Activated T-cell treated with anti-CD3 and anti-CD28 coated beads for 4 hours (primary cell): ENCODE measurements at regions not wholly inside any gene's neighbourhood (a gene's known extent, or its start where the extent isn't known, plus 50 kb on each side); places are given as distances from the start of the nearest gene placed in this dataset.

ENCODE experiments used
- DNase-seq: peaks from one replicate; pipeline ENCODE4 v3.0.0-alpha.2; 2020

- no peak for DNase-seq
These were observed 158.0 kb upstream of the PMEPA1 start for GRCh38 chr20:57867807-57868206.

GRCh38 chr20:57867181-57867803 is 157.5 kb upstream of the PMEPA1 start:
- no peak for DNase-seq

DNA sequence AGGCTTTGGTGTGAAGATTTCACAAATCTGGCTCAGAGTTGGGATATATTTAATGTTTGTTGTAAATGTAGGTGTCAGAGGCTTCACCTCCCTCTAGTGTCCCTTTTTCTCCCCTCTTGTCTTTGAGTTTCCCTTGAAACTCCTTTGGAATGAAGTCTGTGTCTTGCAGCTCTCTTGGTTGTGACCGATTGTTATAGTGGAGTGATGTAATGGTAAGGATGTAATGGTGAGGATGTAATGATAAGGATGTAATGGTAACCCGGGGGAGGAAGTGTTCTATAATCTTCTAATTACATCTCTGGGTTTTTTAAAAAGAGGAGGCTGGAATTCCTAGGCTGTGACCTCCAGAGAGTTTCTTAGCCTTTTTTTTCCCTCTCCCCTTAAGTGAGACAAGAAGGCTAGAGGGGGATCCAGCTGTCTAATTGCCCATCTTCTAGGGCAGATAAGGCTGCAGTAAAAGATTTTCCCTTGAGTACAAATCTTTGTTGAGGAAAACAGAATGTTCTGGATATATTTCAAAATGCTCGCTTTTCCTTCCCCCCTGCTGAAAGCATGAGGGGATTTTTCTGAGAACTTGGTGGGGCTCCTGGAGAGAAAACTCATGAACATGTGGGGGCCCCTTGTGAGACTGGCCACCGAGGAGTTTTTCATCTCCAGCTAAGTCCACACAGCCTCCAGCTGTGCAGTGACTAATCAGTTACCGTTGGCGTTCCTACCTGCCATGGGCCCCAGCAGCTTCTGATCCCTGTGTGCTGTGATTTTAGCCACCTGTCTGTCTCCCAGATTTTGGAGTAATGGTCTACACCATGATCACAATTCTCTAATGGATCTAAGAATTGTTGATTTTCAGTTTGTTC is 156.7 kb upstream of the PMEPA1 start:
- no peak for DNase-seq

- no peak for DNase-seq
These were observed 155.5 kb upstream of the PMEPA1 start for GRCh38 chr20:57865266-57865665.

DNA sequence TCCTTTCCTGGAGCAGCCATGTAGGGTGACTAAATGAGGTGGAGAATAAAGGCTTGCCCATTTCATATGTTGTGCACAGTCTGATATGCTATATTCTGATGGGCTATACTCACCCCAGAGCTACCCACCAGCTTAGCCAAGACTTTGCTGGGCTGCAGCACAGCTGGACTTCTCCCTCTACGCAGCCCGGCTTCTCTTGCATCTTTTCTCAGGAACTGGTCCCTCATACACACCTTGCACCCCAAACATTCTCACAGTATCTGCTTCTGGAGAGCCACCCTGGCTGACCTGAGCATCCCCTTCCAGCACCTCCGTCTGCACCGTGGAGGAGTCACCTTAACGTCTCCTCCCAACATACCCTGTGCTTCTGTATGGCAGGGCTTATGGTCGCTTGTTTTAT is 150.8 kb upstream of the PMEPA1 start:
- no peak for DNase-seq

GRCh38 chr20:57857969-57858368 is 148.2 kb upstream of the PMEPA1 start:
- no peak for DNase-seq

DNA sequence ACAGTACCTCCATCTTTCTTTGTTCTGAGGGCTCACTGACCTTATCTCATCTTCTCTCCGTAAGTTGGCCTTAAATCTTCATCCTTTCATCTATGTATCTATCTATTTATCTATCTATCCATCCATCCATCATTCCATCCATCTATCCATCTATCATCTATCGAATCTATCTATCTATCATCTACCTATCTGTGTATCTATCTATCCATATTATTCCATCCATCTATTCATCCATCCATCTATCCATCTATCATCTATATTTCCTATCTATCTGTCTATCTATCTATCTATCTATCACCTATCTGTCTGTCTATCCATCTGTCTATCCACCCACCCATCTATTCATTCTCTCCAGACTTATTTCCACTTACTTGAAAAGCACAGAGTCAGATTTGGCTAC is 147.3 kb upstream of the PMEPA1 start:
- DNase-seq = no peak

DNA sequence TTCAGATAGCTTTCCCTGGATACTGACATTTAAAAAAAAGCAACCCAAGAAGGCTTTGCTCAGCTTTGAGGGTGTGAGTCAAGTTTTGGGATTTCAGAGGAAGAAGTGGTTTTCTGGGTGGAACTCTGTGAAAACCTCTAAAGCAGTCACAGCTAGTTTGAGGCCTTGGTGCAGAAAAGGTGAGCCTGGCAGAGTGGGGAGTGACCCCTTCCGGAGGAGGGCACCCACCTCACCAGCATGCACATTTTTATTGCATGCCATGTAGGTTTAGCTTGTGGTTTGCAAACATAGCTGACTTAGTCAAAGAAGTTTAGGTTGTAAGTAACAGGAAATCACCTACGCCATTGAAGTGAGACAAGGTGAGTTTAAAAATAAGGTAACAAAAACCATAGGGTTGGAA is 146.8 kb upstream of the PMEPA1 start:
- no peak for DNase-seq

- DNase-seq = no peak
These were observed 142.0 kb upstream of the PMEPA1 start for GRCh38 chr20:57851796-57852195.

DNA sequence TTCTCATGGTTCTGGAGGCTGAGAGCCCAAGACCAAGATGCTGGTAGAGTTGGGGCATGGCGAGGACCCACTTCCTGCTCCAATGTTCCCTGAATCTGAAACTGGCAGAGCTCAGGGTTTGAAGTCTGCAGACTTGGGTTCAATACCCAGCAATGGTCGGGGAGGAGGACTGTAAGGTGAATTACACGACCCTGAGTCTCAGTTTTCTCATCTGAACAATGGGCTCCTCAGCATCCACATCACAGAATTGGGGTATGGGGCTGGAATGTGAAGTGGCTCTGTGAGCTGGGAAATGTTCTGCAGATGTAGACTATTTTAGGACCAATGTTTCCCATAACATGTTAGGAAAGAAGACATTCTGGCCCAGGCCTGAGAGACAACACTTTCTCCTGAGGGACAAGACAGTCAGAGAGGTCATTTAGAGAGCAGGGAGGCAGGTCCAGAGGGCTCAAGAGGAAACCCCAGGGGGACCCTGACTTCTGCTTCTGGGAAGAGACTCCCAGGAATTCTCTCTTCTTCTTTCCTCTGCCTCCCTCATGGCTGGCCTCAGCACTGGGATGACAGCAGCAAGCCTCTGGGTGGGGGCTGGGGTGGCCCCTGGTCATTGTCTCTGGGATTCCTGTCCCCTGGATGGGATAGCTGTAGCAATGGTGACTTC is 141.3 kb upstream of the PMEPA1 start:
- DNase-seq = no peak

- no peak for DNase-seq
These were observed 139.9 kb upstream of the PMEPA1 start for GRCh38 chr20:57849521-57850215.

DNA sequence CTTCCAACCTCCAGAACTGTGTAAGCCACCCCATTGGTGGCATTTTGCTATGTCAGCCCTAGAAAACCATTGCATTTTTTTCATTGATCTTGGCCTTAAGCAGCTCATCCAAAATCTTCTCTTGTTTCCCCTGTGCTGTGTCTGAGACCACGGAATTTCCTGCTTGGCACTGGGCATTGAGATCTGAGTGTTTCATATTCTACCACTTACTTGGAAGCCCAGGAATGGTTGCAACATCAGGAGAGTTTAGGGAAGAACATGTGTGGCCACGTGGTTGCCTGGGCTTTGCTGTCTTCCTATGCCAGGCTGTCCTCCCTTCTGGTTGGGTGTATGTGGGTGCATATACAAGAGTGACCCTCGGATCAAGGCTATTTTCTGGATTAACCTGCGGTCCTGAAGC is 139.3 kb upstream of the PMEPA1 start:
- DNase-seq = no peak

DNA sequence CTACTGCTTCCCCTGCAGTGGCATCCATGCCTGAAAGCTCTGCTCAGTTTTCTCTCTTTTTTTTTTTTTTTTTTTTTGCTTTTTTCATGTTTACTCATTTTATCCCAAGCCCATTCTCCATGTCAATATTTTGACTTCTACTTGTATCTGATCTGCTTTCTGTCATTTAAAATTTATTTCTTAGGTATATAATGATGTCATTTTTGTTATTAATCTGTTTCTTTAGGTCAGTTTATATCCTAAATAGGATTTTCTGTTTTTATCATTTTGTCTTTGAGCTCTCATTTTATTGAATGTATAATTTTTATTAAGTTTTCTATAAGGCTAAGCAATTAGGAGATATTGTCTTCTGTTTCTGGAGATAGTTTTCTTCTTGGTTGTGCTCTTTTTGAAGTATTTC is 138.5 kb upstream of the PMEPA1 start:
- no peak for DNase-seq

- DNase-seq = no peak
These were observed 137.3 kb upstream of the PMEPA1 start for GRCh38 chr20:57847104-57847503.

DNA sequence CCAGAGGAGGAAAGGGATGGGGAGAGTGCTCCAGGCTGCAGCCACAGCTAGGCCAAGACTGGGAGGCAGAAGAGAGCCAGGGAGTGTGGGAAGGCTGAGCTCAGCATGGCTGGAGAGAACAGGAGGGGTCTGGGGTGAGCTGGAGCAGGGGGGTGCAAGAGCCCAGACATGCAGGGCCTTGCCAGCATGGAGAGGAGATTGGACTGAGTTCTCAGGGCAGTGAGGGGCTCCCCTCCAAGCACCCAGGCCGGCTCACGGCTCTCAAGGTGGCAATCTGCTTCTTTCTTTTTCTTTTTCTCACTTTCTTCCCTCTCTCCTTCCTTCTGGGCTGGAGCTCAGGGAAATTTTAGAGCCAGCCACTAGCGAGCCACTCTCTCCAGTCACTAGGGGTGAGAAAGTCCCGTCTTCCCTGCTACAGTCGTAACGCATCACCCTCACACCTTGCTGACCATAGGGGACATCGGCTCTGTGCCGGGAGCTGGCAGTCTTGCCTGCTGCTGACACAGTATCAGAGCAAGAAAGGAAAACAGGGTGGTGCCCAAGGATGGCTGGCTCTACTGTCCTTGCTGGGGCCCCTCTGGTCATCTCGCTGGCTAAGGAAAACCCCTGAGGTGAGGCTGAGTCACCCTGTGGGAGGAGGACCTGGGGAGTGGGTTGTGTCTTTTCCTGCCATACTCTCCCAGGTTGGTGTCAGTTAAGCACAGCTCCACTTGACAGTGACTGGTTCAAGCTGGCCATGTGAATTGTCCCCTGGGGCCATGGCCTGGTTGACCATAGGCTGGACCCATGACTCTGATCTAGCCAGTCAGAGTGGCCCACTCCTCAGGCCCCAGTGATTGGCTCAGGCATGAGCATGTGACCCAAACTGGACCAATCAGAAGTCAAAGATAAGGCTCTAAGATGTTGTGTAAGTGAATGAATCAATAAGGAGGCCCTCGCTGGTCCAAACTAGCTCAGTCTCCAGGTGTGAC is 135.1 kb upstream of the PMEPA1 start:
- no peak for DNase-seq

GRCh38 chr20:57843941-57844625 is 134.3 kb upstream of the PMEPA1 start:
- no peak for DNase-seq

DNA sequence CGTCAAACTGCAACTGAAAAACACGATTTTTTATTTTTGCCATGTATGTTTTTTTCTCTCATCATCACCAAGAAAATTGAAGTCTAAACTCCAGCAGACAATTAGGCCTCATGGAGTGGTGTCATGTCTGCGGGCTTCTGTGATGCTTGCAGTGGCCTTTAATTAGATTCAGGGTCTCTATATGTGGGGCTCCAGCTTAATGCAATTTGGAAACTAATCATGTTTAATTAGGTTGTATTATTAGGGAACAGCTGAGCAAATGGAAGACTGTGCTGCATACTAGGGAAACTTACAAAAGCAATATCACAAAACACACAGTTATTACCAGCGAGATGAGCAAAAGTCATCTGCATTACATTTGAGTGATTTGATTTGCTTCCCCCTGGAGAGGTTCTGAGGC is 132.9 kb upstream of the PMEPA1 start:
- DNase-seq = no peak

DNA sequence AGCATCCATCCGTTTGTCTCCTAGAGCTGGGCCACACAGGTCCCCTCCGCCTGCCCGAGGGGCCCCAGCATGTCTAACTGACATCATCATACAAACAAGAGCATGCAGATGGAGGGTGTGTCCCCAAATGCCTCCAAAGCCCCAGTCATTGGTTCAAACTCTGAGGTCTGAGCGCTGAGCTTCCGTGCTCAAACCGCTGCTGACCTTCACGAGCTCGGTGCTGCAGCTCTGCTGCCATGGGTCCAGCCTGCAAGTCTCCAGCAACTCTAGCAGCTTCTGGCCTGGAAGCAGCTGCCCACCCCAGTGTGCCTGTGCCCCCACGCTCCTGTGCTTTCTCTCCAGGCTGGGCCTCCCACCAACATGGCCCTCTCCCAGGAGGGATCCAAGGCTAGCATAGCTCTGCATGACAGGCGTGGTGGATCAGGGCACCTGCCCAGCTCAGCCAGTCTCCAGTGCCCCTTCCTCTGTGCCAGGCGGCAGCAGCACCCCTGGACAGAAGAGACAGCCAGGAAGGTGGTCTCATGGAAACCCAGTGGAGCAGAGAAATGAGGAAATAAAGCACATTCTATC is 131.6 kb upstream of the PMEPA1 start:
- no peak for DNase-seq

- no peak for DNase-seq
These were observed 130.9 kb upstream of the PMEPA1 start for GRCh38 chr20:57840504-57841296.

DNA sequence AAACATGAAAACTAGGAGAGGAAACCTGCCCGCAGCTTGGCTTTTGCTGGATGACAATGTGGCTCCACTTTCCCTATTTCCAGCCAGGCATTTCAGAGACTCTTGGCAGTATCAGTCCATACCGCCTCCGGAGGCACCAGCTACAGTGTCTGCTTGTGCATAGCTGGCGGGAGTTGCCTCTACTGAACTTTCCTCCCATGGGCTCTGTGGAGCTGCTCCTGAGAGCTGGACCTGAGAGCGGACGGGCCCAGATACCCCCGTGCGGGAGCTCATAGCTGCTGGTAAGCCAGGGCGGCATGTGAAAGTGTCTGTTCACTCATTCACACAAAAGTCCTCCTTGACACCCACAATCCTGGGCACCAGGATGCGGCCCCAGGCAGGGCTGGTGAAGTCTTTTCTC is 130.3 kb upstream of the PMEPA1 start:
- DNase-seq = no peak
